ENCODE measurements at regions not wholly inside any gene's neighbourhood (a gene's known extent, or its start where the extent isn't known, plus 50 kb on each side); places are given as distances from the start of the nearest gene placed in this dataset.

- Mint-ChIP-seq H3K4me1 (ENCODE audit: low read depth, unreplicated experiment) (peaks cover 8% of the 10 kb centered on the region), H3K27me3 (ENCODE audit: insufficient read depth, unreplicated experiment) (no peaks in the 10 kb centered on the region), H3K4me3 (ENCODE audit: unreplicated experiment) (no peak overlapping the region), H3K36me3 (ENCODE audit: insufficient read depth, unreplicated experiment) (no peaks in the 10 kb centered on the region), H3K9me3 (ENCODE audit: unreplicated experiment) (no peaks in the 10 kb centered on the region), H3K27ac (ENCODE audit: unreplicated experiment) (no peak overlapping the region)
- Histone ChIP-seq H3K4me1 (no peaks in the 10 kb centered on the region), H3K27me3 (replicated peaks; ENCODE audit: control insufficient read depth, insufficient read depth, low read length) (no peaks in the 10 kb centered on the region; the same call in 1 of the 2 replicates), H3K4me3 (ENCODE audit: low read depth, low read length) (no peak overlapping the region), H3K36me3 (ENCODE audit: control insufficient read depth, insufficient read depth, low read length) (no peaks in the 10 kb centered on the region), H3K9me3 (no peaks in the 10 kb centered on the region)
- DNase-seq = no peak
- TF ChIP-seq CTCF (IDR thresholded peaks at IDR 0.05; ENCODE audit: insufficient read depth in 1 of 2, low read depth in 1 of 2, low read length in 1 of 2, severe bottlenecking in 1 of 2, unreplicated experiment in 1 of 2) = no peak
- ChIA-PET CTCF (no interaction called here), POLR2A (no interaction called here)
- no TSS peak for BruUV-seq (replicated peaks)
- intact Hi-C loops (cut with micrococcal nuclease; ENCODE audit: unreplicated experiment) = no loop called here
Observed at GRCh38 chr12:92503971-92504593, 198.7 kb upstream of the PLEKHG7 start.

- no peaks in the 10 kb centered on the region for H3K9me3 ChIP-seq
Observed at GRCh38 chr12:92503029-92503931, 199.5 kb upstream of the PLEKHG7 start.

More at GRCh38 chr12:92503029-92503931, 199.5 kb upstream of the PLEKHG7 start:
- ChIA-PET POLR2A (no interaction called here), CTCF (no interaction called here)
- no peaks in the 10 kb centered on the region for H3K4me1 ChIP-seq
- H3K4me3 Mint-ChIP-seq (ENCODE audit: unreplicated experiment) = no peak overlapping the region
- no TSS peak for BruUV-seq (replicated peaks)
- no peaks in the 10 kb centered on the region for H3K9me3 Mint-ChIP-seq (ENCODE audit: unreplicated experiment)
- H3K27me3 ChIP-seq (replicated peaks; ENCODE audit: control insufficient read depth, insufficient read depth, low read length) = no peaks in the 10 kb centered on the region; the same call in 1 of the 2 replicates
- peaks cover 8% of the 10 kb centered on the region for H3K4me1 Mint-ChIP-seq (ENCODE audit: low read depth, unreplicated experiment)
- no peaks in the 10 kb centered on the region for H3K36me3 Mint-ChIP-seq (ENCODE audit: insufficient read depth, unreplicated experiment)
- H3K27me3 Mint-ChIP-seq (ENCODE audit: insufficient read depth, unreplicated experiment) = no peaks in the 10 kb centered on the region
- H3K27ac Mint-ChIP-seq (ENCODE audit: unreplicated experiment) = no peak overlapping the region
- H3K4me3 ChIP-seq (ENCODE audit: low read depth, low read length) = no peak overlapping the region
- no peak for TF ChIP-seq CTCF (IDR thresholded peaks at IDR 0.05; ENCODE audit: insufficient read depth in 1 of 2, low read depth in 1 of 2, low read length in 1 of 2, severe bottlenecking in 1 of 2, unreplicated experiment in 1 of 2)
- intact Hi-C loops (cut with micrococcal nuclease; ENCODE audit: unreplicated experiment) = no loop called here
- no peak for DNase-seq
- H3K36me3 ChIP-seq (ENCODE audit: control insufficient read depth, insufficient read depth, low read length) = no peaks in the 10 kb centered on the region

Measured in Caco-2 (cell line).